ENCODE measurements at regions not wholly inside any gene's neighbourhood (a gene's known extent, or its start where the extent isn't known, plus 50 kb on each side); places are given as distances from the start of the nearest gene placed in this dataset.

DNA sequence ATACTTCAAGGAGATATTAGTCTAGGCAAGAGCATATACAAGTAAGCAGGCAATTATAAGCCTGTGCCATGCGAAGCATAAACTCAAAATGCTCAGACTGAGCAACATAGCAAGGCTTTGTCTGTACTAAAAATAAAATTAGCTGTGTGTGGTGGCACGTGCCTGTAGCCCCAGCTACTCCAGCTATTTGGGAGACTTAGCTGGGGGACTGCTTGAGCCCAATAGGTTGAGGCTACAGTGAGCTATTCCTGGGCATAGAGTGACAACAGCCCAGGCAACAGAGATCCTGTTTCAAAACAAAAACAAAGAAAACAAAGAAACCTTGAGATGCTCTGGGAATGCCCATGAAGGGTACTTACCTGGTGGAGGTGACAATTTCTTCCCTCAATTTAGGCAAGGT is 130.5 kb upstream of the ZNF608 start:
- POLR2A ChIA-PET = no interaction called here
- no peak for FAIRE-seq
- dilution Hi-C loops (cut with MboI; ENCODE audit: extremely low pct_ligation_motif_present, low sequenced_read_pairs) = no loop called here

More for the DNA sequence above, 130.5 kb upstream of the ZNF608 start:
- BruUV-seq (replicated peaks) = no TSS peak
- DNase-seq (ENCODE audit: low read depth, low spot score) = no peak
- Histone ChIP-seq H3K4me2 (ENCODE audit: insufficient read depth, low read length) (no peak overlapping the region), H3K4me1 (ENCODE audit: control insufficient read depth, extremely low read depth, insufficient read depth, low read length) (no peaks in the 10 kb centered on the region), H2AFZ (ENCODE audit: low read depth, low read length) (no peak overlapping the region), H3K79me2 (ENCODE audit: control insufficient read depth, insufficient read depth, low read length) (no peaks in the 10 kb centered on the region), H3K27ac (ENCODE audit: insufficient read depth, low read depth, low read length) (no peak overlapping the region), H3K27me3 (ENCODE audit: control insufficient read depth in 2 of 2, insufficient read depth in 2 of 2, low read length in 2 of 2) (no peaks in the 10 kb centered on the region), H3K9ac (replicated peaks; ENCODE audit: extremely low read depth, insufficient read depth, low read length) (no peak overlapping the region), H3K9me3 (replicated peaks; ENCODE audit: control insufficient read depth, insufficient read depth, low read length) (no peaks in the 10 kb centered on the region), H3K36me3 (ENCODE audit: control insufficient read depth in 2 of 2, extremely low read depth in 1 of 2, insufficient read depth in 2 of 2, low read length in 2 of 2) (no peaks in the 10 kb centered on the region), H3K9me1 (replicated peaks; ENCODE audit: control insufficient read depth, extremely low read depth, insufficient read depth, low read length) (no peaks in the 10 kb centered on the region), H4K20me1 (replicated peaks; ENCODE audit: control insufficient read depth, extremely low read depth, insufficient read depth, low read length) (no peaks in the 10 kb centered on the region), H3K4me3 (replicated peaks in 1 of 3; ENCODE audit: insufficient read depth in 1 of 3, low read depth in 1 of 3, low read length in 3 of 3) (no peak overlapping the region)
- CTCF ChIA-PET = interaction anchor here (0.8 kb wide), 1 partner anchor 11 kb away, joined by 3 read pairs; no protein-coding TSS in a partner anchor
- intact Hi-C loops (cut with micrococcal nuclease) = no loop called here
- TF ChIP-seq JUN (IDR thresholded peaks at IDR 0.05; ENCODE audit: borderline replicate concordance, insufficient read depth, insufficient read length, low read depth) = no peak
- TF ChIP-seq, protein P1, sequence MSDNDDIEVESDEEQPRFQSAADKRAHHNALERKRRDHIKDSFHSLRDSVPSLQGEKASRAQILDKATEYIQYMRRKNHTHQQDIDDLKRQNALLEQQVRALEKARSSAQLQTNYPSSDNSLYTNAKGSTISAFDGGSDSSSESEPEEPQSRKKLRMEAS (IDR thresholded peaks at IDR 0.05; ENCODE audit: insufficient read depth, insufficient read length) = no peak
- no peak for TF ChIP-seq GATA2 (IDR thresholded peaks at IDR 0.05; ENCODE audit: insufficient read depth, insufficient read length, low read depth, low read length)
- no peak for TF ChIP-seq MYC (IDR thresholded peaks at IDR 0.05; ENCODE audit: low read depth, low read length)
- TF ChIP-seq EZH2 (IDR thresholded peaks at IDR 0.05; ENCODE audit: borderline replicate concordance, low read depth, low read length, severe bottlenecking) = no peak
- TF ChIP-seq FOS (IDR thresholded peaks at IDR 0.05; ENCODE audit: borderline replicate concordance, insufficient read depth, low read length) = no peak
- TF ChIP-seq, protein P2, sequence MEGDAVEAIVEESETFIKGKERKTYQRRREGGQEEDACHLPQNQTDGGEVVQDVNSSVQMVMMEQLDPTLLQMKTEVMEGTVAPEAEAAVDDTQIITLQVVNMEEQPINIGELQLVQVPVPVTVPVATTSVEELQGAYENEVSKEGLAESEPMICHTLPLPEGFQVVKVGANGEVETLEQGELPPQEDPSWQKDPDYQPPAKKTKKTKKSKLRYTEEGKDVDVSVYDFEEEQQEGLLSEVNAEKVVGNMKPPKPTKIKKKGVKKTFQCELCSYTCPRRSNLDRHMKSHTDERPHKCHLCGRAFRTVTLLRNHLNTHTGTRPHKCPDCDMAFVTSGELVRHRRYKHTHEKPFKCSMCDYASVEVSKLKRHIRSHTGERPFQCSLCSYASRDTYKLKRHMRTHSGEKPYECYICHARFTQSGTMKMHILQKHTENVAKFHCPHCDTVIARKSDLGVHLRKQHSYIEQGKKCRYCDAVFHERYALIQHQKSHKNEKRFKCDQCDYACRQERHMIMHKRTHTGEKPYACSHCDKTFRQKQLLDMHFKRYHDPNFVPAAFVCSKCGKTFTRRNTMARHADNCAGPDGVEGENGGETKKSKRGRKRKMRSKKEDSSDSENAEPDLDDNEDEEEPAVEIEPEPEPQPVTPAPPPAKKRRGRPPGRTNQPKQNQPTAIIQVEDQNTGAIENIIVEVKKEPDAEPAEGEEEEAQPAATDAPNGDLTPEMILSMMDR (IDR thresholded peaks at IDR 0.05; ENCODE audit: extremely low read depth in 1 of 2, insufficient read depth in 1 of 2, low read depth in 1 of 2, low read length in 2 of 2) = no peak
- no peak for TF ChIP-seq POLR2AphosphoS5 (IDR thresholded peaks at IDR 0.05; ENCODE audit: insufficient read depth, low read depth, low read length)
- TF ChIP-seq POLR2A (IDR thresholded peaks at IDR 0.05; ENCODE audit: low read depth, low read length) = no peak

Data from endothelial cell of umbilical vein (primary cell).